HG03520 (cell line): ENCODE measurements at regions not wholly inside any gene's neighbourhood (a gene's known extent, or its start where the extent isn't known, plus 50 kb on each side); places are given as distances from the start of the nearest gene placed in this dataset.

ENCODE experiments used
- ATAC-seq: cut with Tn5 transposase; IDR thresholded peaks from one replicate; pipeline ENCODE4 v1.9.1; 2021; ENCODE audit warnings: mild to moderate bottlenecking, moderate library complexity; ENCODE audit not compliant: unreplicated experiment

DNA sequence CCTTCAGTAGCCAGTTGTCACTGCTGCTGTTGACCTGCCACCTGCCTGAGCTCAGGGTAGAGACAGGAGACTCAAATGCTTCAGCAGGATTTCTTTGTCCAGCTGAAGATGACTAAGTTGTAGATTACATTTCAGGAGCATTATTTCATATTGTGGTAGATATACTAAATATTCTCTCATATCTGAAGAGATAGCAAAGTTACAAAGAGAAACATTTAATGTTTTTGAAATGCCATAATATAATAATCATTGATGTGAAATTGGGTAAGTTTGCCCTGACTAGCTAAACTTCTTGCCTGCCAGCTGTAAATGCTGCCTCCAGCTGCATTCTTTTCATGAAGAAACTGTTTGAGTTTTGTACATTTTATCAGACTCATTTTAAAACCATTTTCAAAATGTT is 247.6 kb upstream of the CNKSR2 start:
- ATAC-seq = no peak

DNA sequence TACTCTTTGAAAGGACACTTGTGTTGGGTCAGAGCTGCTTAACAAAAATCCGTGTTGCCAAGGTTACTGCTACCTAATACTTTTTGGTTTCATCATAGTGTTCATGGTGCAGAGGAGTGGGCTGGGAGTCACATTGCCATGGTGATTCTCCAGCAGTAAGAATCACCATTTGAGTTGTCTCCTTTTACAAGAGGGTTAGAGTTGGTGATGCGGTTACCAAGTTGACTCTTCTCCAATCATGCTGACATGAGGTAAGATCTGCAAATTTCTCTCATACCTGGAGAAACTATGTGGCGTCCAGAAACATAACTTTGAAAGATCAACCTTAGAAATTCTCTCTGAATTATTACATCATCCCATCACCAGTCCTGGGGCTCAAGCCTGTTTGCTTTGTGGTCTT is 242.9 kb upstream of the CNKSR2 start:
- no peak for ATAC-seq

DNA sequence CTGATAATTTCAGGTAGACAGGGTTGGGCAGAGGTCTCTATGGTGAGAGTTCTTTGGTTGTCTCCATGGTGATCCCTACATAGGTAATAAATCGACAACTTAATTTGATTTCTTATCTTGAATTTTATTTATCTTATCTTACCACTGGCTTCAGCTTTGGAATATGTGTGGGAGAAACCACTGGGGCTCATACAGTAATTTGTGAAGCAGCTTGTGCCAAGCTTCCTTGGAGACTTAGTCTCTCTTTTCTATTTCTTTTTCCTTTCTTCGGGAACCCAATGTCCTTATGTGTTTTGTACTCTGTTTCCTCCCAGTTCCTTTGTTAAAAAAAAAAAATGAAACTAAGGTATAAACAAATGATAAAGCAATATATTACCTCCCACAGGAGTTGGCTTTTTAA is 242.4 kb upstream of the CNKSR2 start:
- no peak for ATAC-seq

DNA sequence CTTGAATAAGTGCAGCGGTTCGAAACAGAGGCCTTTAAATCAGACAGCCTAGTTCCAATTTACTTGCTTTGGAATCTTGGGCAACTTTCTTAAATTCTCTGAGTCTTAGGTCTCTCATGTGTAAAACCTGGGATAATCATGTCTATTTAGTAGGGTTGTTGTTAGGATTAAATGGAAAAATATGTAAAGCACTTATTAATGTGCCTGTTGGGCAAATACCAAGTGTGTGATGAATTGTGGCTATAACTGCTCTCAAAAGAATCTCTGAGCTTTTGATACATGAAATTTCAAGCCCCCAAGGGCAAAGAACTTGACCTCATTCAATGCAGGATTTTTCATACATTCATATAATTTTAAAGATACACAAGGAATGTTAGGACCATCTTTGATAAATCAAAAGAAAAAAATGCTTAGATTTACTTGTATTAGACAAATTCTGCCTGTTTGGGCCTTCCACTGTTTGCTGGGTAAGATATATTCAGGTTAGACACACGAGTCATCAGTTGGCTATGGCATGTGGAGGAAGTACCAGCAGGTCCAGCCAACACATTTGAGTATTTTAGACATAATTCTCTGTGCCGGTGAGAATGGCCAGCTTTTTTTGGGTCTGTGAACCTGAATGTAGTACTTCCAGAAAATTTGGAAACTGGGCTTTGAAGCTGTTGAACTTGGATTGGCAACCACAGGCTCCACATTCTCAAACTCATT is 241.4 kb upstream of the CNKSR2 start:
- no peak for ATAC-seq

DNA sequence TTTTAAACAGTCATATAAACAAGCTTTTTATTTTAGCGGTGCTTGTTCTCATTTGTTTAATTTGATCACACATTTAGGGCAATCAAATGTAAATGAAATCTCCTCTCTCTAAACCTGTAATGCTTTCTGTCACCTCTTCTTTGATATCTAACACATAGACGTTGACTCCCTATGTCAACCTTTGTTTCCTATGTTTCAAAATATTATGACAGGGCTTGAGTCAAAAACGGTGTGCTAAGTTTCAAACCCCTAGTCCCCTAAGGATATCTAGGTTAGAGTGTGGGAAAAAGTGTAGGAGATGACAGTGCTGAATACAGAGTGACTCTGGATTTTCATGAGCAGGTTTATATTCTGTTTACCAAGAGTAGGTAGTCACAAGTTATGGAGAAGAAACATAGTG is 224.0 kb upstream of the CNKSR2 start:
- ATAC-seq = no peak

DNA sequence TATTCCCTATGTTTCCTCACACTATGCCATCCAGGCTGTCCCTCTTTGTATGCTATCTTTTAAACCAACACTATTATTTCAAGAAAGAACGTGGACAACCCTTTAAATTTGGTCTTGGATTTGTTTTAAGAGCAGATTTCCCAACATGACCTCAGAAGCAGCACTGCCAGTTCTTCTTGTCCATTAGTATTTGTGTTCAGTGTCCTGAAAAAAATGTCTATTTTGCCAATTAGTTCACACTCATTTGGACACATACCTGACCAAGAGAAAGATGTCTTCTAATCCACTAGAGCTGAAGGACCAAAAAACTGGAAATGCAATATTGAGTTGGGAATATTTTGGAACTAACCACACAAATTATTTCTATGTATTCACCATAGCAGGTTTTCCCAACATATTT is 223.2 kb upstream of the CNKSR2 start:
- no peak for ATAC-seq

DNA sequence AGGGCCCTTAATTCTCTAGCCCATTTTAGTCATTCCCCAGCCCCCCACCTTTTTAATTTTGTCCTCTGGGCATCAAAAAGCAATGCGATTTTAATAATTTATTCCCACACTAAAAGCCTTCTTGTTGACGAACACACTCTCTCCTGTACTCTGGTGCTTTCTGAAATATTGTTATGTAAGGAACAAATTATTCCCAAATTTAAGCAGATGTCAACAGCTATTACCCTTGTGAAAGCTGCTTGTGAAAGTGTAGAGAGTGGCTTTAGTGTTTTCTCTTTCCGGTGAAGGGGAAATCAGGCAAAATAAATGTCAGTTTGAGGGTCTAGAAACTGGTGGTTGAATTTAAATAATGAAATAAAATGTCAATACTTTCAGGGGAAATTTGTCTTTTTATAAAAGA is 221.2 kb upstream of the CNKSR2 start:
- ATAC-seq = no peak

DNA sequence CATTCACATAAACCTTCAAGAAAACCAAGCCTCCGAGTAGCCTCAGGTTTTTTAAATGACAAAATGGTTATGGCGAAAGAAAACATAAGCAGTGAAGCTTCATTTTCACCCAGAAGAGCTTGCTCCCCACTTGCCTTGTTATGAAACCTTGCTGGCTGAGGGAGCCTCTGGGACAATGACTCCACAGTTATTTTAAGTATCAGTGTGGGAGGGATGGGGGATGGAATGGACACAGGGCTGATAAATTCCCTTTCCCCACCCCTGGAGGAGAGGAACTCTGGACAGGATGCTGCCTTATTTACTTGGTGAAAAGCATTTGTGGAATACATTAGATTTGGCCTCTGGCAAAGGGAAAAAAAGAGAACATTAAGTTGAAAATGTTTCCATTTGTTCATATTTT is 220.7 kb upstream of the CNKSR2 start:
- ATAC-seq = no peak

DNA sequence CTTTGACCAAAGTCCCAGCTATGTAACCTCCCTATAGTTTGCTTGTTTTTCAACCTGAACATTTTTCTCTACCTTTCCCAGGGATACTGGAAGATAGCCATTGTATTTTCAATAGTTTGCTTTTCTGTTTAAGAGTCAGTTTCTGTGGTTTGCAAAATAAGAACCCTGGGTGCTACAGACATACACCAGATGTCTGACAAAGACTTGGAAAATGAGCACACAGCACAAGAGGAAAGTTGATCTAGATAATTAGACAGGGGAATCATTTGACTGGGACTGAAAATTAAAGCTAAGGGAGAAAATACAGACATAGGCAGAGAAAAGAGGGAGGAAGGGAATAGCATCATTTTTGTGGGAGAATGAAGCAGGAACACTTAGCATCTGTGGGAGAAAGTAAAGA is 218.3 kb upstream of the CNKSR2 start:
- no peak for ATAC-seq

DNA sequence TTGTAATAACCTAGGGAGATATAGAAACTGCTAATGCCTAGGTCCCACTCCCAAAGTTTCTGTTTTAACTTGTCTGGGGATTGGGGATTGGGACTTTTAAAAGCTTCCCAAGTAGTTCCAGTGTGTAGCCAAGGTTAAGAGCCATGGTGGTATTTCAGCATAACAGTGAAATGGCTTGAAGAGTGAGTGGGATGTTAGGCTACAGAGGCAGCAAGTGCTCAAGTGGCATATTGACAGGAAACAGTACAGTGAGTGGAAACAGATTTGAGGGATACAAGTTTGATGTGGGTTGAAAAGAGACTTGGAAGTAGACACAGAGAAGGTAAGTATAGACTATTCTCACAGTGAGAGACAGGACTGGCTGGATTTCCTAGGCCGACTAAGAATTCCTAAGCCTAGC is 217.6 kb upstream of the CNKSR2 start:
- ATAC-seq = no peak

DNA sequence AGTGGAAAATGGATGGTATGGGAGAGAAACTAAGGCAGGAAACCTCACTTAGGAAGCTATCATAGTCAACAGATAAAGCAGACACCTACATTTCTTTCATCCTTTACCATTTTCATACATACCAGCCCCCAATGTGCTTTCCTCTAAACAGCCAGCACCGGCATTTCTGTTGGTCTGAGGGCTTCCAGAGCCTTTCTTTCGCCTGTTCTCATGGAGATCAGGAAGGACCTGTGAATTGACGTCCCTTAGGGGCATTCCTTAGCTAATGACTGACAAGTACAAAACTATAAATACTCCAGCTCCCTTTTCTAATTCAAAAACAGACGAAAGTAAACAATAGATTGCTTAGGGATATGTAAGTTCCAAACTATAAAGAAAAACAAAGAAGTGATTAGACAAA is 215.5 kb upstream of the CNKSR2 start:
- no peak for ATAC-seq

DNA sequence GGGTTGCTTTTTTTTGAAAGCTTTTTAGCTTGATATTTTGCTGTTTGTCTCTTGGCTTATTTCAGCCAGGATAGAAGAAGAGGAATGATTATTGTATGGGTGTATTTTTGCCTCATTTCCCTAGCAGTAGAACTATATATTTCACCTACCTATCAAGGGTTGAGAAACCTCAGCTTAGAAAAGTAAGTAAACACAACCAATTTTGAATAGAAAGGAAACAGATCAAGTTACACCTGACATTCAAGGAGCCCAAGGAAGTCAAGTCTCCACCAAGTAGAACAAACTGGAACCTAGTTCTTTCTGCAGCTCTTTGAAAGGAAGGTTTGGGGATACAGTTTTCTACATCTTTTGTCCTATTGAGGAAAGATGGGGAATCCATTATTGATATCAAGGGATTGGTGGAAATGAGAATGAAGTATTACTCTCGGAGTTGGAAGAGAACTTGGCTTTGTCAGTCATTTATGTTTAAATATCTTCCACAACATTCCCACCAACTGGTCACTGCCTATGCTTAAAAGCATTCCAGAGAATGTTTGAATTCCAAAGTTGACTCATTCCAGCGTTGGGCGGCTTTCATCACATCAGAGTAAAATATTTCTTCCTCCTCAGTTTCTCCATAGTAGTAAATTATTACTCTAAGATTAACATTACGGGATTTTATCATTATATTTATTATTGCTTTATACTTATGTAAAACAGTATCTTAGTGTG is 207.8 kb upstream of the CNKSR2 start:
- no peak for ATAC-seq

DNA sequence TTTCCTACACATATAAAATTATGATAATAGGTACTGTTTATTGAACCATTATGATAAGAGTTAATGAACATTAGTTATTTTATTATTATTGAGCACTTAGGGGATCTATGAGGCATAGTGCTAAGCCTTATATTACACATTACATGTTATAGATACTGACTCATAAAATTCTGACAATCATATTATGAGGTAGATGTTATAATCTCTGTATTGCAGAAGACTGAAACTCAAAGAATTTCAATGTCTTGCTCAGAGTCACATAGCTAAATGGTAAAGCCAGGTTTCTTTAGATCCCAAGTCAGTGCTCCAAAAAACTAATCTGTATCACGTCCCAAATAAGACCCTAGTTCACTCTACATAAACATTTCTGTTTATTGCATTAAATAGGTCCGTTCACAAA is 207.2 kb upstream of the CNKSR2 start:
- ATAC-seq = no peak

DNA sequence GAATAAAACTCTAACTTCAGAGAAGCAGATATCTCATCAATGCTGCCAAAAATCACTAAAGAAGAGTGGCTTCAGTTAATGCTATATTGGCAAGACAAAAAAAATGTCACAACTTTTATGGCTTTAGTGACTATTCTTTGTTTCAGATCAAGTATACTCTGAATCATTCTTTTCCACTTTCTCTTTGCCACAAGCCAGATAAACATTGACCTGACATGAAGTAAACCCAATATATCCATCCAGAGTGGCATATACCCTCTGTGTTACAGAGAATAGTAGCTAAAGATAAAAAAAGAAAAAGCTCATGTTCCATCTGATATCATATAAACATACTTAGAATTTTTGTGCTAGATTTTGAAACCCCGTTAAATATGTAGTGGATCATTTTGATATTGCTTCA is 206.7 kb upstream of the CNKSR2 start:
- ATAC-seq = no peak

DNA sequence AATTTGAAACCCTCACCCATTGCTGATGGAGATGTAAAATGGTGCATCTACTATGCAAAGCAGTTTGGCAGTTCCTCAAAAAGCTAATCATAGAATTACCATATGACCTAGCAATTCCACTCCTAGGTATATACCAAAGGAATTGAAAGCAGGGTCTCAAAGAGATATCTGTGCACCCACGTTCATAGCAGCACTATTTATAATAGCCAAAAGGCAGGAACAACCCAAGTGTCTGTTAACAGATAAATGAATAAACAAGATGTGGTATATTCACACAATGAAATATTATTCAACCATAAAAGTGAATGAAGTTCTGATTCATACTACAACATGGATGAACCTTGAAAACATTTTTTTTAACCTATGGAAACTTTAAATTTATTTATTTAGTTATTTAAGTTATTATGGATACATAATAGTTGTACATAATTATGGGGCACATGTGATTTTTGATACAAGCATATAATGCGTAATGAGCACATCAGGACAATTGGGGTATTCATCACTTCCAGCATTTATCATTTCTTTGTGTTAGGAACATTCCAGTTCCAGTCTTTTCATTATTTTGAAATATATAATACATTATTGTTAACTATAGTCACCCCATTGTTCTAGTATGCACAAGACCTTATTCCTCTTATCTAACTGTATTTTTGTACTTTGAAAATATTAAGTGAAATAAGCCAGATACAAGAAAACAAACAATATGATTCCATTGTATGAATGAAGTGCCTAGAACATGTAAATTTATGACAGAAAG is 205.6 kb upstream of the CNKSR2 start:
- ATAC-seq = no peak

DNA sequence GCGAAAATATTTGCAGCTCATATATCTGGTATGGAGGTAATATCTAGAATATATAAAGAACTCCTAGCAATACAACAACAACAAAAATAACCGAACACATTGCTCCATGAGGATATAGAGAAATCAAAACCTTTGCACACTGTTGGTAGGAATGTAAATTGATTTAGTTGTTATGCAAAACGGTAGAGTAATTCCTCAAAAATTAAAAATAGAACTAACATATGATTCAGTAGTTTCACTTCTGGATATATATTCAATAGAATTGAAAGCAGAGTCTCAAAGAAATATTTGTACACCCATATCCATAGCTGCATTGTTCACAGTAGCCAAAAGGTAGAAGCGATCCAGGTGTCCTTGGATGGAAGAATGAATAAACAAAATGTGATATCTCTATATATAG is 203.0 kb upstream of the CNKSR2 start:
- ATAC-seq = no peak

DNA sequence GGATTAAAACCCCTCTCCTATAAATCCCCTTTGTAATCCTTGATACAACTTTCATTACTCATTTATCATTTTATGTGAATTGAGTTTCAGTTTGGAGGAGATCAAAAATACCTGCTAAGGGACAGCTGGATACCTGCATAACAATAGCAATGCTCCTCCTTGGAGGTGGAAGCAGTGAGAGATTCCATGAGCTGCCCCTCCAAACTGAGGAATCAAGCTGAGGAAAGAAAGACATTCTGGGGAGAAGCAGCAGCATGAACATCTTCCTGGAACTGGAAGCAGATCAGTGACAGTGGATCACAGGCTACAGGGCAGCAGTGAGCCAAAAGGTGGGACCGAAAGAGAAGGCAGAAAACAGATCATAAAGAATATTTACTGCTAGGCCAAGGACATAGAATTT is 199.8 kb upstream of the CNKSR2 start:
- ATAC-seq = no peak

DNA sequence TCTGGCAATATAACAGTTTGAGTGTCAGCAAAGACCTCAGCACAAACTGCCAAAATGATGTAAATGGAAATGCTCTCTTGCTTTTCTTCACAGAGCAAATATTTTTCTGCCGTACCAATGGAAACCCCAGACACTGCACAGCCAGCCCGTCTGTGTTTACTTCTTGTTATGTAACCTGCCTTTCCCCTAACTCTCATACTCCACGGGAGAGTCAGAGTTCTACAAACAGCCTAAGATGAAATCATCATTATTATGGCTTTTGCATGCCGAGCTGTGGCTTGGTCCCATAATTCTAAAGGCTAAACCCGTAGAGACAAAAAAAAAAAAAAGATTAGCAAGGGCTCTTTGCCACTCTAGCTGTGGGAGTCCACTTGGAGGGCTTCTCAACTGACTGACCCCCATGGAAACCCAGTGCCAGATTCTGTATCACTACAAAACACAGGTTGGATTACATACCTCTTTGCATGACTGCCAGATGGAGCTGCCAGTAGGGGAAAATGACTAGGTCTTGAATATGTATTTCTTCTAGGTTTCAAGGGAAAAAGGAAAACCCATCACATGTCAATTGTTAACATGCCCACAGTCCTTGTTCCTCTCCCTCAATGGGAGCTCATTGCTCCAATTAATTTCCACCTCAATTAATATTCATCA is 197.2 kb upstream of the CNKSR2 start:
- no peak for ATAC-seq

DNA sequence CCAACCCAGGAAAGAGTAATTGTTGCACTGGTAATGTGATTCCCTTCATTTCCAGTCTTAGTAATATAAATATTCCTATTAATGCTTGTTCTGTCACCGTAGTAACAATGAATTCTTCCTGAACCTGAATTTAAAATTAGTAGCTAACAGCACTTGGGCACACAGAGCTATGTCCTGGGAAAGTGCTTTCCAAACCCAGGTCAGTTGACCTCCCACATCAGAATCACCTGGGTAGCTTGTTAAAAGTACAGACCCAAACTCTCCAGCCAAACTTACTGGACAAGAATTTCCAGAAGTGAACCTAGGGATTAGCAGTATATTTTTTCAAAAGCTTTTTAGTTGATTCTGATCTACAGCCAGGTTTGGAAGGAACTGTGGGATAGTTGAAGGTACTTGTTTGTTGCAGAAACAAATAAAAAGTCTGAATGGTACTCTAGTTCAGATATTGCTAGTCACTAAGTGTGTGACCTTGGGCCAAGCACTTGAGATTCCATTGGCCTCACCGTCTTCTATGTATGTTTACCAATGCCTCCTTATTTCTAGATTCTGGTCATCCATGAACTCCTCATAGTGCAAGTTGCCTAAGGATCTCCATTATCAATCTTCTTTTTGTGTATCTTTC is 192.9 kb upstream of the CNKSR2 start:
- no peak for ATAC-seq

DNA sequence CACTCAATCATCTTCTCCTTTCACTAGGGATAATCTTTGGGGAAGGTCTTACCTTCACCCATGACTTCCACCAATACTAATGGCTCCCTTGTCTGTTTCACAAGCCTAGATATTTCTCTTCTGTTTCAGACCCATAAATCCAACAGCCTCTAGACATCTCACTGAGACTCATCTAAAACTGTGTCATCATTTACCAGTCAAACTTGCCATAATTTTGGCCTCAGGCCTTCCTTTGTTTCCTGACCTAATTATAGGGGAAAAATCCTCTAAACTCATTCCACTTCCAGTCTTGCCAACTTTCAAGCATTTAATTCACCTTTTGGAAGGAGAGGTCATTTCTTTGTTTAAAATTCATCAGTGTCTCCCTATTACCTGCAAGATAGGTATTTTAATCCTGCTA is 181.0 kb upstream of the CNKSR2 start:
- ATAC-seq = no peak

DNA sequence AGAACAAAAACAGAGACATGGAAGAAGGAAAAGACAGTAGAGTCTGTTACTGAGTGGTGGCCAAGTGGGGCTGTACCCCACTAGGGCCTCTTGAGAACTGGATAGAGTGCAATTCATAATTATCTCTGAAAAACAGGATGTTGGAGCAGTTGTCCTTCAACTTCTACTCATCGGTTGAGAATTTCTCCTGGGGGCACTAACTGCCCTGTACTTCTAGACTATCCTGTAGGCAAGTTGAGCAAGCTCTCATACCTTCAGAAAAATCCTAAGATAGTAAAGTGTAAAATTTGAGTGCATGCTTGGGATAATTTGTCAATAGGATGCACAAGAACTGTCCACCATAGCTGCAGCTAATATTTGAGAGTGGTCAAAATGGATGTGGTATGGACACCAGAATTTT is 179.7 kb upstream of the CNKSR2 start:
- no peak for ATAC-seq
